ENCODE measurements at regions not wholly inside any gene's neighbourhood (a gene's known extent, or its start where the extent isn't known, plus 50 kb on each side); places are given as distances from the start of the nearest gene placed in this dataset.

- 43 to 50% methylated on average over 3 of the region's 3 CpGs for WGBS, 2 donors
- peaks cover 0 to 10% (median 2%) of the 10 kb centered on the region in 4 donors for H3K9me3 ChIP-seq
- peaks cover 0 to 20% (median 3%) of the 10 kb centered on the region in 4 donors for H3K4me1 ChIP-seq
- H3K27ac ChIP-seq: peak overlapping the region in 3 of 4 donors; percentile 7 to 70 (median 53)
- H3K4me3 ChIP-seq: peak overlapping the region; percentile 5 to 39 (median 13)
- H3K36me3 ChIP-seq: no peaks in the 10 kb centered on the region
- no peak for DNase-seq (ENCODE audit: low spot score in 2 of 2)
- H3K27me3 ChIP-seq: no peaks in the 10 kb centered on the region
- no peak for TF ChIP-seq CTCF (IDR thresholded peaks at IDR 0.05)
These were observed 150.8 kb upstream of the SPATS2L start for GRCh38 chr2:200155652-200156051.

GRCh38 chr2:200156166-200156835 is 150.2 kb upstream of the SPATS2L start:
- DNase-seq (ENCODE audit: low spot score in 2 of 2): peak in 1 of 2 donors; percentile 77
- H3K4me3 ChIP-seq: peak overlapping the region; percentile 5 to 39 (median 13)
- 55 to 56% methylated on average over 5 of the region's 5 CpGs for WGBS, 2 donors
- TF ChIP-seq CTCF (IDR thresholded peaks at IDR 0.05) (no peak), EP300 (IDR thresholded peaks at IDR 0.05) (peak in 1 of 2 donors; percentile 84), POLR2A (IDR thresholded peaks at IDR 0.05) (no peak)
- peaks cover 0 to 20% (median 3%) of the 10 kb centered on the region in 4 donors for H3K4me1 ChIP-seq
- peaks cover 0 to 5% (median 0%) of the 10 kb centered on the region in 4 donors for H3K9me3 ChIP-seq
- H3K36me3 ChIP-seq: no peaks in the 10 kb centered on the region
- H3K27me3 ChIP-seq: no peaks in the 10 kb centered on the region
- H3K27ac ChIP-seq: peak overlapping the region in 3 of 4 donors; percentile 7 to 70 (median 53)

- 33 to 42% methylated on average over 1 of the region's 1 CpG for WGBS, 2 donors
- H3K27me3 ChIP-seq: no peaks in the 10 kb centered on the region
- H3K9me3 ChIP-seq: no peaks in the 10 kb centered on the region
- TF ChIP-seq CTCF (IDR thresholded peaks at IDR 0.05) (no peak), POLR2A (IDR thresholded peaks at IDR 0.05) (no peak), EP300 (IDR thresholded peaks at IDR 0.05) (no peak)
- H3K27ac ChIP-seq: no peak overlapping the region
- no peaks in the 10 kb centered on the region for H3K36me3 ChIP-seq
- no peak for DNase-seq (ENCODE audit: low spot score in 2 of 2)
- peaks cover 0 to 20% (median 3%) of the 10 kb centered on the region in 4 donors for H3K4me1 ChIP-seq
- no peak overlapping the region for H3K4me3 ChIP-seq
These were observed 147.7 kb upstream of the SPATS2L start for GRCh38 chr2:200158647-200159356.

- H3K4me1 ChIP-seq: peaks cover 0 to 20% (median 3%) of the 10 kb centered on the region in 4 donors
- no peaks in the 10 kb centered on the region for H3K27me3 ChIP-seq
- TF ChIP-seq POLR2A (IDR thresholded peaks at IDR 0.05): no peak
- no peak for TF ChIP-seq EP300 (IDR thresholded peaks at IDR 0.05)
- TF ChIP-seq CTCF (IDR thresholded peaks at IDR 0.05): no peak
- no peak overlapping the region for H3K4me3 ChIP-seq
- H3K9me3 ChIP-seq: no peaks in the 10 kb centered on the region
- no peaks in the 10 kb centered on the region for H3K36me3 ChIP-seq
- no peak for DNase-seq (ENCODE audit: low spot score in 2 of 2)
- H3K27ac ChIP-seq: no peak overlapping the region
These were observed 147.2 kb upstream of the SPATS2L start for GRCh38 chr2:200159357-200159707.

Measured in tibial nerve (tissue), 4 donors.